ENCODE measurements at regions not wholly inside any gene's neighbourhood (a gene's known extent, or its start where the extent isn't known, plus 50 kb on each side); places are given as distances from the start of the nearest gene placed in this dataset.

GRCh38 chr2:220877897-220878296, 694.2 kb downstream of the EPHA4 start:
- DNase-seq (ENCODE audit: low read depth in 1 of 2, low spot score in 1 of 2): no peak

- DNase-seq (ENCODE audit: low read depth in 1 of 2, low spot score in 1 of 2): no peak
Observed at GRCh38 chr2:220880623-220881596, 691.2 kb downstream of the EPHA4 start.

- no peak for DNase-seq (ENCODE audit: low read depth in 1 of 2, low spot score in 1 of 2)
Observed at GRCh38 chr2:220882507-220882906, 689.6 kb downstream of the EPHA4 start.

- no peak for DNase-seq (ENCODE audit: low read depth in 1 of 2, low spot score in 1 of 2)
Observed at GRCh38 chr2:220885593-220885992, 686.5 kb downstream of the EPHA4 start.

- DNase-seq (ENCODE audit: low read depth in 1 of 2, low spot score in 1 of 2): no peak
Observed at GRCh38 chr2:220887271-220887870, 684.7 kb downstream of the EPHA4 start.

GRCh38 chr2:220887876-220888275, 684.2 kb downstream of the EPHA4 start:
- DNase-seq (ENCODE audit: low read depth in 1 of 2, low spot score in 1 of 2): no peak

GRCh38 chr2:220890931-220891330, 681.2 kb downstream of the EPHA4 start:
- DNase-seq (ENCODE audit: low read depth in 1 of 2, low spot score in 1 of 2): no peak

- no peak for DNase-seq (ENCODE audit: low read depth in 1 of 2, low spot score in 1 of 2)
Observed at GRCh38 chr2:220891405-220891804, 680.7 kb downstream of the EPHA4 start.

- no peak for DNase-seq (ENCODE audit: low read depth in 1 of 2, low spot score in 1 of 2)
Observed at GRCh38 chr2:220892018-220892634, 680.0 kb downstream of the EPHA4 start.

GRCh38 chr2:220893411-220893810, 678.7 kb downstream of the EPHA4 start:
- no peak for DNase-seq (ENCODE audit: low read depth in 1 of 2, low spot score in 1 of 2)

- no peak for DNase-seq (ENCODE audit: low read depth in 1 of 2, low spot score in 1 of 2)
Observed at GRCh38 chr2:220894069-220894468, 678.0 kb downstream of the EPHA4 start.

- DNase-seq (ENCODE audit: low read depth in 1 of 2, low spot score in 1 of 2): no peak
Observed at GRCh38 chr2:220899492-220899891, 672.6 kb downstream of the EPHA4 start.

GRCh38 chr2:220904015-220904414, 668.1 kb downstream of the EPHA4 start:
- DNase-seq (ENCODE audit: low read depth in 1 of 2, low spot score in 1 of 2): no peak

GRCh38 chr2:220913384-220913783, 658.7 kb downstream of the EPHA4 start:
- no peak for DNase-seq (ENCODE audit: low read depth in 1 of 2, low spot score in 1 of 2)

GRCh38 chr2:220915092-220915623, 656.9 kb downstream of the EPHA4 start:
- DNase-seq (ENCODE audit: low read depth in 1 of 2, low spot score in 1 of 2): no peak

GRCh38 chr2:220916931-220917330, 655.2 kb downstream of the EPHA4 start:
- DNase-seq (ENCODE audit: low read depth in 1 of 2, low spot score in 1 of 2): no peak

- no peak for DNase-seq (ENCODE audit: low read depth in 1 of 2, low spot score in 1 of 2)
Observed at GRCh38 chr2:220930271-220931076, 641.6 kb downstream of the EPHA4 start.

GRCh38 chr2:220931491-220931890, 640.6 kb downstream of the EPHA4 start:
- DNase-seq (ENCODE audit: low read depth in 1 of 2, low spot score in 1 of 2): no peak

GRCh38 chr2:220932041-220932440, 640.1 kb downstream of the EPHA4 start:
- no peak for DNase-seq (ENCODE audit: low read depth in 1 of 2, low spot score in 1 of 2)

- no peak for DNase-seq (ENCODE audit: low read depth in 1 of 2, low spot score in 1 of 2)
Observed at GRCh38 chr2:220935789-220936321, 636.2 kb downstream of the EPHA4 start.

Data from activated CD4-positive, alpha-beta T cell treated with anti-CD3 and anti-CD28 coated beads, Interleukin-2, amount 50 U/mL, for 24 hours (primary cell).